SKM-1 treated with dmso at 0.1 percent for 144 hours (cell line): ENCODE measurements at regions not wholly inside any gene's neighbourhood (a gene's known extent, or its start where the extent isn't known, plus 50 kb on each side); places are given as distances from the start of the nearest gene placed in this dataset.

ENCODE experiments used
- DNase-seq: peaks from one replicate; lab custom pipeline; 2025; ENCODE audit not compliant: unreplicated experiment; lab: John Stamatoyannopoulos, UW

DNA sequence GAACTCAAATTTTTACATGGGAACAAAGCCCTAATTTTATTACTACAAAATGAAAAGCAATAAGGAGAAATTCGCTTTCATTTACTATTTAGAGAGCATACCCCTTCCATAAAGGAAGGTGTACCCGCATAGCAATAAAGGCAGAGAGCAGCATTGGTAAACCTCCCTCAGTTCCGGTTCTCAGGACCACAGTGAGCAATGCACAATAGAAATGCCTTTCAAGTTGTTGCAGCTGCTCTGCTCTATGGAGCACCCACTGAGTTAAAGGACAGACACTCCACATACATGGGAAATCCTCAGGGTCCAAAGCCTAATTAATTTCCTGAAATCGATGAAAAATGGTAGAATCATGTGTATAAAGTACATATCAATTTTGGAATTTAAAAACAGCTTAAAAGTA is 89.9 kb upstream of the MPDZ start:
- DNase-seq, result no peak

- no peak for DNase-seq
Measured at GRCh38 chr9:13367784-13368183, 88.3 kb upstream of the MPDZ start.

GRCh38 chr9:13364271-13365000 is 84.9 kb upstream of the MPDZ start:
- DNase-seq, result no peak

DNA sequence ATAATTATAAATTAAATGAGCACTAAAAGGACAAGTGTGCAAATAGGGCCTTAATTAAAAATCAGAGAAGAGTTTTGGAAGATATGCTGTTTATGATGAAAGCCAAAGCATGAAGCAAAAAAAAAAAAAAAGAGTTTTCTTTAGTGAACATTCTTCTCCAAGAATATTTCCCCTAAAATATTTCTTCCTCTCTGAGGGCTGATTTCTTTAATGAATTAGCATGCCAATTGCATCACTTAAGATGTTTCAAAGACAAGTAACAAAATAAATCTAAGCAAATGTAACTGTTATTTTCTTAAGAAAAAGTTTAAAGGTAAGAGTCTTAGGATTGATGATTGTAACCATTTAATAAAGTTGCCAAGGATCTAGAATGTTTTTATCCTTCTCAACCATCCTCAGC is 81.6 kb upstream of the MPDZ start:
- DNase-seq, result no peak

DNA sequence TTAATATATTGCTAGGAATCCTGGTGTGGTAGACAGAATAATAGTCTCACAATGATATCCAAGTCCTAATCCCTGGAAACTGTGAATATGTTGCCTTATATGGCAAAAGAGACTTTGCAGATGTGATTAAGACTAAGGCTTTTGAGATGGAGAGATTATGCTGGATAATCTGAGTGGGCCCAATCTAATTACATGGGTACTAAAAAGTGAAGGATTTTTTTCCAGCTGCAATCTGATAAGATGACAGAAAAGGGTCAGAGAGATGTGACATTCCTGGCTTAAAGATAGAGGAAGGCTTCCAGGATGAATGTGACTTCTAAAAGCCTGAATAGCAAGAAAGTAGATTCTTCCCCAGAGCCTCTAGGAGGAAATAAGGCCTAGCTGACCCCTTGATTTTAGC is 80.7 kb upstream of the MPDZ start:
- DNase-seq, result no peak

DNA sequence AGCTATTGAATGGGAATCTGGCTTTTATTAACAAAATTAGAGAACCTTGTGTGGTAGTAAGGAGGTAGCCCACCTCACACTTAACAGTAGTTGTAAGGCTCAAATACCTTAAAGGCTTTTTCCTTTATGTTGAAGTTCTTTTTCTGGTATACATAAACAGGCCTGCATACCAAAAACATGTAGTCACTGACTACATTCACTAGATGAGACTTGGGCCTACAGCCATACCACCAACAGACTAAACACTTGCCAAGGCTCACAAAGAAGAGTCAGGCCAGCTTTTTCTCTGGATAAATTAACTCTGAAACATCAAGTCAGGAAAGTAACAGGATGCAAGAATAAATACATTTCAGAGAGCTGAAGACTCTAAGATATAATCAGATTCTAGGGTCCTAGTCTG is 78.6 kb upstream of the MPDZ start:
- DNase-seq, result no peak

GRCh38 chr9:13354733-13355132 is 75.2 kb upstream of the MPDZ start:
- no peak for DNase-seq

DNA sequence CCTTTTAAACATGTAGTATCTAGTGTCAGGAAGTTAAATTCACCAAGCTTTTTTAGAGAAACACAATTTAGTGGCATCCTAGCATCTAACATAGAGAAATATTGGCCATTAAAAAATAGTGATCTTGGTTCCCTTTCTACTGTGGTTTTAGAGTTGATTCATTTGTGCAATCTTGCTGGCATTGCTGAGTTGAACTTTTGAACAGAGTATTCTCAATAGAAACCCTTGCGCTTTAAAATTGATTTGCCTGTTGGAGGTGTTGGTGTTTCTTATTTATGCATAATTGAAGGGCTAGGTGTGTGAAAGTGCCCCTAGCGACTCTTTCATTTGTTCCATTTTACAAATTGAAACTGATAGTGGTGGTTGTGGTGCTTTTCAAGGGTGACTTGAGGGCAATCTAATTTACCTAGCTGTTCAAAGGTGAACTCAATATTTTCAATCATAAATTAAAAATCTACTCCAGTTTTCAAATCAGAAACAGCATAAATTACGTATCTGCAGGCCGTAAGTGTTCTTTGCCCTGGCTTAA is 73.0 kb upstream of the MPDZ start:
- no peak for DNase-seq

DNA sequence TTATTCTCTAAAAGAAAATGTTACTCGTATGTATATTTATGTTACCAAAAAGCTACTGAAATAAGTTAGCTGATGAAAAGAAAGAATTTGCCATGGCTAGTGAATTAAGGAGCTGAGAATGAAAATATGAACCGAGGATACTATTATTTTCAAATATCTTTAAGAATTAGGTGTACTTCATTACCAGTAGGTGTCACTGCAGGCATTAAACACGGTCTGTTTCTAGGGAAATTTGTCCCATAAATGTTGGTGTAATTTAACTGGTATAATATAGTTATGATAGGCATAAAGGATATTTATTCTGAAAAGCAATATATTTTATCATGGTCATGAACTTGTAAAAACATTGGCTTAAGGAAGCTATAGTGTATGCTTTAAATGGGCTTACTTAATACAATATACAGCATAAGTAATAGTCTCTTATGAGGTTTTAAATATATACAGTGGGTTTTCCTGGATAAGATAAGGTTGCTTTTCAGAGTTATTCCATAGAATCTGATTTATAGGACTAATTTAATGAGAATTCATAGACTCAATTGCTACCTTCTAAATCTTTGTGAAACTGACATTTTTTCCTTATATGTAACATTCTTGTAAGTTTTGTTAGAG is 72.4 kb upstream of the MPDZ start:
- DNase-seq, result peak; percentile 51

DNA sequence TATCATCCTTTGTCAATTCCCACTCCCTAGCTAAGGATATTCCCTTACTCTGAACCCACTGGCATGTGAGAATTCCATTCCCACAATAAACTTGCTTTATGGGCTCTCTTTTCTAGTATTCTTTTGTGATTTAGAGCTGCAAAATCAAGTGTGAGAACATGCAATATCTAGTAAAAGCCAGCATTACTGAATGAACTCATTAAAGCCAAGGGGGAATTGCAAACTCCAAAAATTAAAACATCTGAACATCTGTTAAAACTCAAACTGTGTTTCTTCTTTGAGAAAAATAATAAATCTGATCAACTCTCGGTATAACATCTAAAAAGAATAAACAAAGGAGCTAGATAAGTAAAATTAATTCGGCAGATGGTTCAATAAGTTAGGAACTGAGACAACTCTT is 53.1 kb upstream of the MPDZ start:
- no peak for DNase-seq

GRCh38 chr9:13331320-13331719 is 51.8 kb upstream of the MPDZ start:
- DNase-seq, result no peak

GRCh38 chr9:13330396-13331004 is 51.0 kb upstream of the MPDZ start:
- no peak for DNase-seq
